OCI-LY7 (cell line): ENCODE measurements at regions not wholly inside any gene's neighbourhood (a gene's known extent, or its start where the extent isn't known, plus 50 kb on each side); places are given as distances from the start of the nearest gene placed in this dataset.

Source experiments
- CTCF ChIP-seq: fragments of 200-600 bp; sonication (generic); conservative IDR thresholded peaks from 2 replicates; pipeline ENCODE4 v1.5.1; 2014; ENCODE audit warnings: mild to moderate bottlenecking, antibody characterized with exemption, low read length, moderate library complexity, mixed read lengths
- EZH2phosphoT487 ChIP-seq: fragments of 200-600 bp; sonication (generic); IDR thresholded peaks from 2 replicates; pipeline ENCODE4 v1.6.1; 2018; ENCODE audit warnings: low read depth, borderline replicate concordance, mild to moderate bottlenecking, mixed run types, antibody characterized with exemption, low read length, moderate library complexity, mixed read lengths

DNA sequence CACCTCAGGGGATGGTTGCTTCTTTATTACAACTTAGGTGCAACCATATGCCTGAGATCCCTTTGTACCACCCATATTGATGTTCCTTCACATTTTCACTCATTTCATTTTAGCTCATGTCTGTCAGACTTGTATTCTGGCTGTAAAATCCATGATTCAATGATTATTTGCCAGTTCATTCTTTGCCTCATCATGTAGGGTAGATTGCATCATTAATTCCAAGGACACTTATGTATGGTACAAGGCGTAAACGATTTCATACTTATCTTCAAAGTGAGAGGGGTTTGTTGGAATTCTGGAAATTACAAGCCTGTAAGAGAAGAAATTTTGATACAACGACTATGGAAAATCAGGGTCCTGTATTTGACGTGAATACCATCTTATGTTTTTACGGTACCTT lies 685.0 kb upstream of the FANCL start:
- TF ChIP-seq CTCF (no peak), EZH2phosphoT487 (no peak)
